ENCODE measurements at regions not wholly inside any gene's neighbourhood (a gene's known extent, or its start where the extent isn't known, plus 50 kb on each side); places are given as distances from the start of the nearest gene placed in this dataset.
A peak's percentile ranks its signal among the peaks of the same experiment; 100 is the strongest.
"Not testable (repeated sequence)": the region's sequence is repeated elsewhere in the genome, so short reads cannot be mapped to it uniquely, and the experiment has no call there.

DNA sequence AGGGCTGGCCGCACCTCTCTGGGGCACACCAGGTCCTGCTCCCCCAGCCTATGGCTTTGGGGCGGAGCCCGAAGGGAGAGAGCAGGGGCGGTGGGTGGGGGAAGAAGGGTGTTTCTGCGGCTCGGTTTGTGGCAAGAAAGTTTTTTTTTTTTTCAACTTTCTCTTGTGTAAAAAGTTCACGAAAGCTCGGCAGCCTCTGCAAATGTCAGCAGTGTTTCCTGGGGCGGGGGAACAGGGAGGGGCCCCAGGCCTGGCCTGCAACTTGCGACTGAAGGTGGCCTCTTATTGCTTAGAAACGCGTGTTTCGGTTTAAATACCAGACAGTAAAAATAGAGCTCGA lies 137.4 kb upstream of the PTPN20 start:
- POLR2A ChIA-PET; H3K36me3 ChIP-seq (ENCODE audit: control insufficient read depth in 4 of 4, insufficient read depth in 4 of 4, low read length in 3 of 4): not testable (repeated sequence)
- WGBS (ENCODE audit: insufficient coverage): 37% methylated on average over 3 of the region's 14 CpGs

DNA sequence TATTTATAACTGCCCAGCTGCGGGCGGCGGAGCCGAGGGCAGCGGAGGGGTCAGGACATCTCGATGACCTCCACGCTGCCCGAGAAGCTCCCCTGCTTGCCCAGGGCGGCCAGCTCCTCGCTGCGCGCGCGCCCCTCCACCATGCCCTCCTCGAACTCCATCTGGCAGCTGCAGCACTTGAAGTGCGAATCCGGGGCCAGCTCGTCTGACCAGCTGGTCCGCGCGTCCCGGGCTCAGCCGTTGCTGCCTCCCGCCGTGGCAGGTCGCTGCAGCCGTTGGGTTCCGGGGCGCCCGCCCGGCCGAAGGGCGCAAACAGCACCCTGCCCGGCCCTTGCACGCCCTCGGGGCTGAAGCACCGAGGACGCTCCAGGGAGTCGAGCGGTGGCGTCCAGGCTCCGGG lies 136.9 kb upstream of the PTPN20 start:
- DNase-seq; H3K4me3 ChIP-seq (ENCODE audit: control insufficient read depth in 1 of 7, extremely low read depth in 1 of 7, insufficient read depth in 4 of 7, low read depth in 2 of 7, low read length in 6 of 7); POLR2A ChIA-PET; H3K27me3 ChIP-seq (replicated peaks in 2 of 5; ENCODE audit: control insufficient read depth in 4 of 5, insufficient read depth in 5 of 5, low read length in 4 of 5); CTCF ChIA-PET; H3K4me1 ChIP-seq (ENCODE audit: control extremely low read depth in 1 of 4, control insufficient read depth in 4 of 4, insufficient read depth in 4 of 4, low read length in 3 of 4); H3K9me3 ChIP-seq (ENCODE audit: control extremely low read depth in 1 of 5, control insufficient read depth in 4 of 5, insufficient read depth in 2 of 5, low read depth in 1 of 5, low read length in 4 of 5); H3K27ac ChIP-seq (ENCODE audit: insufficient read depth in 1 of 2, low read depth in 1 of 2, low read length in 2 of 2, poor library complexity in 1 of 2, severe bottlenecking in 2 of 2); H3K36me3 ChIP-seq (ENCODE audit: control insufficient read depth in 4 of 4, insufficient read depth in 4 of 4, low read length in 3 of 4): not testable (repeated sequence)
- no CpG with 5 or more reads among the region's 42 CpGs for WGBS (ENCODE audit: insufficient coverage)

More for the DNA sequence above, 137.4 kb upstream of the PTPN20 start:
- H3K27me3 ChIP-seq (replicated peaks in 2 of 5; ENCODE audit: control insufficient read depth in 4 of 5, insufficient read depth in 5 of 5, low read length in 4 of 5); H3K27ac ChIP-seq (ENCODE audit: insufficient read depth in 1 of 2, low read depth in 1 of 2, low read length in 2 of 2, poor library complexity in 1 of 2, severe bottlenecking in 2 of 2); H3K9me3 ChIP-seq (ENCODE audit: control extremely low read depth in 1 of 5, control insufficient read depth in 4 of 5, insufficient read depth in 2 of 5, low read depth in 1 of 5, low read length in 4 of 5); H3K4me3 ChIP-seq (ENCODE audit: control insufficient read depth in 1 of 7, extremely low read depth in 1 of 7, insufficient read depth in 4 of 7, low read depth in 2 of 7, low read length in 6 of 7); H3K4me1 ChIP-seq (ENCODE audit: control extremely low read depth in 1 of 4, control insufficient read depth in 4 of 4, insufficient read depth in 4 of 4, low read length in 3 of 4); CTCF ChIA-PET: not testable (repeated sequence)
- peak; percentile 31 to 82 (median 46) for DNase-seq

DNA sequence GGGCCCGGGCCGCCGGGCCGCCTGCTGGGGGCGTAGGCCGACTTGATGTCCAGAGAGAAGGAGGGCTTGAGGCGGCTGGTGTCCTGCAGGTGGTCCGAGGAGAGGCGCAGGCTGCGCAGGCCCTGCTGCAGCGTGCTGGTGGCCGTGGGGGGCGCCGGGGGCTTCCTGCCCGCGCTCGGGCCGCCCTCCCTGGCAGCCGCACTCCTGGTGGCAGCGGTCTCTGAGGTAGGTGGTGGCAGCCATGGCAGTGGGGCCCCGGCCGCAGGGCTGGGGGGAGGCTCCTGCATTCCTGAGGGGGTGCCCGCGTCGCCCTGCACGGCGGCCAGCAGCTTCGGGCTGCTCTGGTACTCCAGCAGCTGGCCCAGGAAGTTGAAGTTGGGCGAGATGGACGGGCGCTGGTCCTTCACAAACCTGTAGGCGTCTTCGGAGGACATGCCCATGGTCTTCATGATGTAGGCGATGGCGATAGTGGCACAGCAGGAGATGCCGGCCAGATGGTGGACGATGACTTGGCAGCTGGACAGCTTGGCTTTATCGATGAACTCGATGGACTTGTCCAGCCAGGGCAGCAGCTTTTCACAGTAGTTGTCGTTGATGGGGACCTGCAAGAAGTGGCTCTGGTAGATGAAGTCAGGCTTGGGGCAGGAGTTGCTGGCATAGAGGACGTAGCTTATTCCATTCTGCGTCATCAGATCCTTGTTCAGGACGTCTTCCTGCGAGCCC lies 136.1 kb upstream of the PTPN20 start:
- H3K36me3 ChIP-seq (ENCODE audit: control insufficient read depth in 4 of 4, insufficient read depth in 4 of 4, low read length in 3 of 4); DNase-seq; H3K4me3 ChIP-seq (ENCODE audit: control insufficient read depth in 1 of 7, extremely low read depth in 1 of 7, insufficient read depth in 4 of 7, low read depth in 2 of 7, low read length in 6 of 7); H3K27ac ChIP-seq (ENCODE audit: insufficient read depth in 1 of 2, low read depth in 1 of 2, low read length in 2 of 2, poor library complexity in 1 of 2, severe bottlenecking in 2 of 2); H3K9me3 ChIP-seq (ENCODE audit: control extremely low read depth in 1 of 5, control insufficient read depth in 4 of 5, insufficient read depth in 2 of 5, low read depth in 1 of 5, low read length in 4 of 5); H3K4me1 ChIP-seq (ENCODE audit: control extremely low read depth in 1 of 4, control insufficient read depth in 4 of 4, insufficient read depth in 4 of 4, low read length in 3 of 4); H3K27me3 ChIP-seq (replicated peaks in 2 of 5; ENCODE audit: control insufficient read depth in 4 of 5, insufficient read depth in 5 of 5, low read length in 4 of 5); CTCF ChIA-PET; POLR2A ChIA-PET: not testable (repeated sequence)
- WGBS (ENCODE audit: insufficient coverage): 100% methylated on average over 2 of the region's 44 CpGs

DNA sequence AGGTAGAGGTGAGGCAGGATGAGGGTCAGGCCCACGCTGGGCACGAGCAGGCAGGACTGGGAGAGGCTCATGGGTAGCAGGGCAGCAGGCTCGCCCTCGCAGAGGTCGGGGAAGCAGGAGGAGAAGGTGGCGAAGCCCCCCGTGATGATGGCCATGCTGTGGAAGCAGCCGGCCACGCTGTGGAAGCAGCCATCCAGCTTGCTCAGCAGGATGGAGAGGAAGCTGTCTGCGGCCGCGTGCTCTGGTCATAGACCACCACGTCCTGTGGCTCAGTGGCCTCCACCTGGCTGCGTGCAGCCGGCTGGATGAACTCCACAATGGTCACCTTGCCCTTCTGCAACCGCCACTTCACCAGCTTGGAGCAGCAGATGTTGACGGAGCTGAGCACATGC lies 135.6 kb upstream of the PTPN20 start:
- POLR2A ChIA-PET; H3K27ac ChIP-seq (ENCODE audit: insufficient read depth in 1 of 2, low read depth in 1 of 2, low read length in 2 of 2, poor library complexity in 1 of 2, severe bottlenecking in 2 of 2); H3K27me3 ChIP-seq (replicated peaks in 2 of 5; ENCODE audit: control insufficient read depth in 4 of 5, insufficient read depth in 5 of 5, low read length in 4 of 5); H3K4me1 ChIP-seq (ENCODE audit: control extremely low read depth in 1 of 4, control insufficient read depth in 4 of 4, insufficient read depth in 4 of 4, low read length in 3 of 4); DNase-seq; H3K36me3 ChIP-seq (ENCODE audit: control insufficient read depth in 4 of 4, insufficient read depth in 4 of 4, low read length in 3 of 4); CTCF ChIA-PET; H3K9me3 ChIP-seq (ENCODE audit: control extremely low read depth in 1 of 5, control insufficient read depth in 4 of 5, insufficient read depth in 2 of 5, low read depth in 1 of 5, low read length in 4 of 5); H3K4me3 ChIP-seq (ENCODE audit: control insufficient read depth in 1 of 7, extremely low read depth in 1 of 7, insufficient read depth in 4 of 7, low read depth in 2 of 7, low read length in 6 of 7): not testable (repeated sequence)
- 98% methylated on average over 8 of the region's 17 CpGs for WGBS (ENCODE audit: insufficient coverage)

DNA sequence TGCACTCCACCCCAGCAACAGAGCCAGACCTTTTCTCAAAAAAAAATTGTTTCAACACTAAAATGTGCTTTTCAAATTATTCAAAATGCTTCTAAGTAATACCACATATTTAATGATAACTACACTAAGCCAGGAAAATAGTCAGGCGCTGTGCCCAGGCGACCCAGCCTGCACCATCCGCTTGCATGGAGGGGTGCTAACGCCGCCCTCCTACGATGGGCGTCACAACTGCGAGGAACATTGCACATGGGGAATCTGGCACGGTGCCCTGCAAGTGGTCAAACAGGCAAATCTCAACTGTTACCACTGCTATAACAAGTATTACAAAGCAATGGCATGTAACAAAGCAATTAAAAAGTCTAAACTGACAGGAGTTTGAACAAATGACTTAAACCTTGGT lies 131.7 kb upstream of the PTPN20 start:
- peak in 2 of 3 donors; percentile 10 to 35 for DNase-seq
- H3K4me1 ChIP-seq (ENCODE audit: control extremely low read depth in 1 of 4, control insufficient read depth in 4 of 4, insufficient read depth in 4 of 4, low read length in 3 of 4); H3K4me3 ChIP-seq (ENCODE audit: control insufficient read depth in 1 of 7, extremely low read depth in 1 of 7, insufficient read depth in 4 of 7, low read depth in 2 of 7, low read length in 6 of 7); H3K27ac ChIP-seq (ENCODE audit: insufficient read depth in 1 of 2, low read depth in 1 of 2, low read length in 2 of 2, poor library complexity in 1 of 2, severe bottlenecking in 2 of 2); H3K36me3 ChIP-seq (ENCODE audit: control insufficient read depth in 4 of 4, insufficient read depth in 4 of 4, low read length in 3 of 4); CTCF ChIA-PET; POLR2A ChIA-PET; H3K9me3 ChIP-seq (ENCODE audit: control extremely low read depth in 1 of 5, control insufficient read depth in 4 of 5, insufficient read depth in 2 of 5, low read depth in 1 of 5, low read length in 4 of 5); H3K27me3 ChIP-seq (replicated peaks in 2 of 5; ENCODE audit: control insufficient read depth in 4 of 5, insufficient read depth in 5 of 5, low read length in 4 of 5): not testable (repeated sequence)
- 73% methylated on average over 3 of the region's 9 CpGs for WGBS (ENCODE audit: insufficient coverage)

DNA sequence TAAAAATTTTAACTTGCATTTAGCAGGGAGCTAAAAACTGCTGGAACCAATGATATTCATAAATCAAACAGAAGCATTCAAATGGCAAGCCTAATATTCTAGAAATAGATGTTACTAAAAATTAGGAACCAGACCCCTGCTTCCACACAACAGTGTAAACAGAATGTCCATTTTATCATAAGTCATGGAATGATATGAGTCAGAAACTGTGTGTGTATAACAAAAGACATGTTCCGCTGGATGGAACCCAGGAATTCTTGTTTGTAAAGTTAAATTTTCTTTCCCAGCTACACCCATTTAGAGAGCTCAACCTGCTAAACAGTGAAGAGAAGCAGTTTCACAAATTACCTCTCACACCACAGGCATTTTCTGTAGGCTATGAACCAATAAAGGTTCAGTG lies 131.1 kb upstream of the PTPN20 start:
- H3K27ac ChIP-seq (ENCODE audit: insufficient read depth in 1 of 2, low read depth in 1 of 2, low read length in 2 of 2, poor library complexity in 1 of 2, severe bottlenecking in 2 of 2); H3K36me3 ChIP-seq (ENCODE audit: control insufficient read depth in 4 of 4, insufficient read depth in 4 of 4, low read length in 3 of 4); CTCF ChIA-PET; H3K9me3 ChIP-seq (ENCODE audit: control extremely low read depth in 1 of 5, control insufficient read depth in 4 of 5, insufficient read depth in 2 of 5, low read depth in 1 of 5, low read length in 4 of 5); H3K4me3 ChIP-seq (ENCODE audit: control insufficient read depth in 1 of 7, extremely low read depth in 1 of 7, insufficient read depth in 4 of 7, low read depth in 2 of 7, low read length in 6 of 7); H3K27me3 ChIP-seq (replicated peaks in 2 of 5; ENCODE audit: control insufficient read depth in 4 of 5, insufficient read depth in 5 of 5, low read length in 4 of 5); DNase-seq; H3K4me1 ChIP-seq (ENCODE audit: control extremely low read depth in 1 of 4, control insufficient read depth in 4 of 4, insufficient read depth in 4 of 4, low read length in 3 of 4); POLR2A ChIA-PET: not testable (repeated sequence)
- no CpG with 5 or more reads among the region's 1 CpG for WGBS (ENCODE audit: insufficient coverage)

DNA sequence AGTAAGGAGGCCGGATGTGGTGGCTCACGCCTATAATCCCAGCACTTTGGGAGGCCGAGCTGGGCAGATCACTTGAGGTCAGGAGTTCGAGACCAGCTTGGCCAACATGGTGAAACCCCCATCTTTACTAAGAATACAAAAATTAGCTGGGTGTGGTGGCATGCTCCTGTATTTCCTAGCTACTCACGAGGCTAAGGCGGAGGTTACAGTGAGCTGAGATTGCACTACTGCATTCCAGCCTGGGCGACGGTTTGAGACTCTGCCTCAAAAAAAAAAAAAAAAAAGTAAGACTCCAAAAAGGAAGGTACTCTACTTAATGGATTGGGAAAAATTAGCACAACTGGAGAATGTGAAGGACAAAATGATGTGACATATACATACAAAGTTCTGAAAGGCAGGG lies 130.2 kb upstream of the PTPN20 start:
- H3K4me3 ChIP-seq (ENCODE audit: control insufficient read depth in 1 of 7, extremely low read depth in 1 of 7, insufficient read depth in 4 of 7, low read depth in 2 of 7, low read length in 6 of 7); DNase-seq; POLR2A ChIA-PET; H3K9me3 ChIP-seq (ENCODE audit: control extremely low read depth in 1 of 5, control insufficient read depth in 4 of 5, insufficient read depth in 2 of 5, low read depth in 1 of 5, low read length in 4 of 5); H3K36me3 ChIP-seq (ENCODE audit: control insufficient read depth in 4 of 4, insufficient read depth in 4 of 4, low read length in 3 of 4); H3K27me3 ChIP-seq (replicated peaks in 2 of 5; ENCODE audit: control insufficient read depth in 4 of 5, insufficient read depth in 5 of 5, low read length in 4 of 5); H3K4me1 ChIP-seq (ENCODE audit: control extremely low read depth in 1 of 4, control insufficient read depth in 4 of 4, insufficient read depth in 4 of 4, low read length in 3 of 4); CTCF ChIA-PET; H3K27ac ChIP-seq (ENCODE audit: insufficient read depth in 1 of 2, low read depth in 1 of 2, low read length in 2 of 2, poor library complexity in 1 of 2, severe bottlenecking in 2 of 2): not testable (repeated sequence)
- 100% methylated on average over 4 of the region's 8 CpGs for WGBS (ENCODE audit: insufficient coverage)

Data from common myeloid progenitor, CD34-positive (primary cell).